Glutamatergic neuron (in vitro differentiated cells): ENCODE measurements at regions not wholly inside any gene's neighbourhood (a gene's known extent, or its start where the extent isn't known, plus 50 kb on each side); places are given as distances from the start of the nearest gene placed in this dataset.

Experiments
- DNase-seq: peaks from one replicate; pipeline ENCODE4 v3.0.0; 2022
- H3K27ac Mint-ChIP-seq: one replicate; pipeline ENCODE4 v1.8.0; 2020; ENCODE audit warnings: mild to moderate bottlenecking, mixed read lengths, inconsistent platforms; ENCODE audit not compliant: unreplicated experiment
- H3K27me3 Mint-ChIP-seq: one replicate; pipeline ENCODE4 v1.8.0; 2020; ENCODE audit warnings: mild to moderate bottlenecking, moderate library complexity, mixed read lengths, inconsistent platforms; ENCODE audit not compliant: unreplicated experiment
- H3K36me3 Mint-ChIP-seq: one replicate; pipeline ENCODE4 v1.8.0; 2020; ENCODE audit warnings: mild to moderate bottlenecking, mixed read lengths, inconsistent platforms; ENCODE audit not compliant: unreplicated experiment
- H3K4me1 Mint-ChIP-seq: one replicate; pipeline ENCODE4 v1.8.0; 2020; ENCODE audit warnings: mild to moderate bottlenecking, low read depth, mixed read lengths, inconsistent platforms; ENCODE audit not compliant: unreplicated experiment
- H3K4me3 Mint-ChIP-seq: one replicate; pipeline ENCODE4 v1.8.0; 2020; ENCODE audit warnings: mild to moderate bottlenecking, mixed read lengths, inconsistent platforms; ENCODE audit not compliant: unreplicated experiment
- H3K9me3 Mint-ChIP-seq: one replicate; pipeline ENCODE4 v1.8.0; 2020; ENCODE audit warnings: mild to moderate bottlenecking, moderate library complexity, mixed read lengths, inconsistent platforms; ENCODE audit not compliant: unreplicated experiment
- TF ChIP-seq, protein P1 (sequence below): fragments of 200-600 bp; sonication (generic); IDR thresholded peaks from one replicate; pipeline ENCODE4 v1.5.0; 2021; ENCODE audit not compliant: partially characterized antibody, unreplicated experiment

DNA sequence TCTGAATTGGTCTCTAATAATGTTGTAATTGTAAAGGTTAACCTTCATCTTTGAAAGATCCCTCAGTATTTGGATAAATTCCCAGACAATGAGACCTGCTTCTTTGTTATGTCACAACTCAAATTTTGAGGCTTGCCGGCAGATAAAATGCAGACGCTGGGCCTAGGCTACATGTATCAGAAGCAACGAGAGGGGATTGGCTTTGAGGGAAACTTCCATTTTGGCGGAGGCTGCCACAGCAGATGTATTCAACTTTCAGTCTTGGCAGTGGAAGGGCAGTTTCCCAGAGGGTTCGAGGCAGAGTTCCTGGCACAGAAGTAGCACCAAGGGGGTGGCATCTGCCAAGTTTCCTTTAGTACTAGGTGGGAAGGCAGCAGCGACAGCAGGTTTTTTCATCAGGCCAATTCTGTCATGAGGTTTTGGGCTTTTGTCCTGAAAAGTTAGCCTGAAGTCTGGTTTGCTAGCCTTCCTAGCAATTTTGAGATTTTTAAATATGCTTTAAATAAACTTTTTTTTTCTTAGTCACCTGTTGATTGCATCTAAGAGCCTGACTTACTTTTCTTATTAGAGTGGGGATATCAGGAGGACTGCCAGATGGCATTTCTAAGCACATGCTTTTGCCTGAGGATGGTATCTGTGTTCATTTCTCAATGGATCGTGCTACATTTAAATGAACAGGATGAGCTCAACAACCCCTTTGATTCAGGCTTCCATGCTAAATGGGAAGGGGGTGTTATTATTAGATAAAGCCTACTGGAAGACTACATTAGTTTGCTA is 89.5 kb upstream of the FAM3C start:
- H3K36me3 Mint-ChIP-seq: no peaks in the 10 kb centered on the region
- no peaks in the 10 kb centered on the region for H3K9me3 Mint-ChIP-seq
- H3K27ac Mint-ChIP-seq: no peak overlapping the region
- H3K4me1 Mint-ChIP-seq: no peaks in the 10 kb centered on the region
- TF ChIP-seq, protein P1, sequence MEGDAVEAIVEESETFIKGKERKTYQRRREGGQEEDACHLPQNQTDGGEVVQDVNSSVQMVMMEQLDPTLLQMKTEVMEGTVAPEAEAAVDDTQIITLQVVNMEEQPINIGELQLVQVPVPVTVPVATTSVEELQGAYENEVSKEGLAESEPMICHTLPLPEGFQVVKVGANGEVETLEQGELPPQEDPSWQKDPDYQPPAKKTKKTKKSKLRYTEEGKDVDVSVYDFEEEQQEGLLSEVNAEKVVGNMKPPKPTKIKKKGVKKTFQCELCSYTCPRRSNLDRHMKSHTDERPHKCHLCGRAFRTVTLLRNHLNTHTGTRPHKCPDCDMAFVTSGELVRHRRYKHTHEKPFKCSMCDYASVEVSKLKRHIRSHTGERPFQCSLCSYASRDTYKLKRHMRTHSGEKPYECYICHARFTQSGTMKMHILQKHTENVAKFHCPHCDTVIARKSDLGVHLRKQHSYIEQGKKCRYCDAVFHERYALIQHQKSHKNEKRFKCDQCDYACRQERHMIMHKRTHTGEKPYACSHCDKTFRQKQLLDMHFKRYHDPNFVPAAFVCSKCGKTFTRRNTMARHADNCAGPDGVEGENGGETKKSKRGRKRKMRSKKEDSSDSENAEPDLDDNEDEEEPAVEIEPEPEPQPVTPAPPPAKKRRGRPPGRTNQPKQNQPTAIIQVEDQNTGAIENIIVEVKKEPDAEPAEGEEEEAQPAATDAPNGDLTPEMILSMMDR: no peak
- H3K27me3 Mint-ChIP-seq: no peaks in the 10 kb centered on the region
- DNase-seq: no peak
- H3K4me3 Mint-ChIP-seq: no peak overlapping the region

DNA sequence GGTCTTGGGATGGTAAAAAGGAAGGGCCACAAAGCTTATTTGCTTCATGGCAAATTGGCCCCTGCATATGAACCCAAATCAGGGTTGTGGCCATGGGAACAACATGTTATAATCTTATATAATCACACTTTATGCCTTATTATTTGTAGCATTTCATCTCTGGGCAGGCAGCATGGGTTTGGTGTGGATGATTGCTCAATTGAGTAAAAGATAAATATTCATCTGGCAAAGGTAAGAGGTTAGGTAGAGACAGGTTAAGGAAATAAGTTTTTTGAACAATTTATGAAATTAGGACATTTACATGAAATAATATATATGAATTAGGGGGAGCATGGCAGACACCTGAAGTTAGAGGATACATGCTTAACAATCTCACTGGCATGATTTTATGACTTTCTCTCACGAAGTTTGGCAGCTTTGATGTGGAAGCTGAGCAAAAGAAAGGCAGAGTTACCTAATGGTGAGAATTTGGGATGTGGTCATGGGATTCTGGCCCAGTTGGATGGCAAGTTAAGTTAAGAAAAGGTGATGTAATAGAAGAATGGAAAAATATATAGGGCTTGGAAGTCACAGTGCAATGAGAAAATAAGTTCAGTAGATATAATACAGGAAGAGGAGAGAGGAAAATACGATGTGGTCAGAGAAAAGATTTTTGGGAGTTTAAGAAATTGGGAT is 88.1 kb upstream of the FAM3C start:
- TF ChIP-seq, protein P1: no peak
- Mint-ChIP-seq H3K9me3 (no peaks in the 10 kb centered on the region), H3K27ac (no peak overlapping the region), H3K4me1 (peaks cover 2% of the 10 kb centered on the region), H3K4me3 (no peak overlapping the region), H3K27me3 (no peaks in the 10 kb centered on the region), H3K36me3 (no peaks in the 10 kb centered on the region)
- DNase-seq: no peak

DNA sequence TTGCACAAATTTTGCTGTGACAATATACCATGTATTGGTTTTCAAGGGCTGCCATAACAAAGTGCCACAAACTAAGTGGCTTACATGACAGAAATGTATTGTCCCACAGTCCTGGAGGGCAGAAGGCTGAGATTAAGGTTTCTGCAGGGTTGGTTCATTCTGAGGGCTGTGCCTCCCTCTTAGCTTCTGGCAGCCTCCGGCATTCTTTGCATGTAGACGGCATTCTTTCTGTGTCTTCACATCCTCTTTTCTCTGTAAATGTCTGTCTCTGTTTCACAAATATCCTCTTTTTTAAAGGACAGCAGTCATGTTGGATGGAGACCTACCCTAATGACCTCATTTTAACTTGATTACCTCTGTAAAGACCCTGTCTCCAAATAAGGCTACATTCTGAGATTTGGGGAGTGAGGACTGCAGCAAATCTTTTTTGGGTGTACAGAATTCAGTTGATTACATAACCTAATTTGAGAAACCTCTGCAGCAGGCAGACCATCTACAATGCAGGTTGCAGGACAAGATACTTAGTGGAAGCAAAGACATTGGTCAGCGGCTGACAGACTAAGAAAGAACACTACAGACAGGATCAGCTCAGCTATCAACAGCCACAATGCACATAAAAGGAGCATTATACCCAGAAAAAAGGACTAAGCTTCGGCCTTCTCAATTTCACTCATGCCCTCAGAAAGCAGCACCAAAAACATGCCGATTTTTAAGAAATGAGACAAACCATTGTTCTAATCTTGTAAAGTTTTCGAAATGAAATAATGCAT is 84.6 kb upstream of the FAM3C start:
- Mint-ChIP-seq H3K4me3 (no peak overlapping the region), H3K9me3 (no peaks in the 10 kb centered on the region), H3K36me3 (no peaks in the 10 kb centered on the region), H3K4me1 (peaks cover 2% of the 10 kb centered on the region), H3K27me3 (no peaks in the 10 kb centered on the region), H3K27ac (no peak overlapping the region)
- DNase-seq: no peak
- TF ChIP-seq, protein P1: no peak

DNA sequence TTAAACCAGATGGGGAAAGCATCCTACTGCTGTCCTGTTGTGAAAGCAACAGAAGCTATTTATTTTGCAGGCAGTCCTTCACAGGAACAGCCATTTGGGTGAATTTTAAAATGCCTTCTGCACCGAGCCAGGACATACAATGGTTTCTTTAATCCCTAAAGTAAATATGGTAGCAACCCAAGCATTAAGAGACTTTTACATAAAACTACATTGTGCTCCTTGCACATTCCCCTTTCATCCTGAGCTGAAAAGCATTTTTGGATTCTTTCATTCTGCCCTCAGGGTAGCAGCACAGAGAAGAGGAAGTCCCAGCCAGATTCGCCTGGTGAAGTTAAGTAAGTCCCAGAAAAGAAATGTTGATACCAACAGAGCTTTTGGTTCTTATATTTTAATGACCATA is 84.0 kb upstream of the FAM3C start:
- no peak for DNase-seq
- TF ChIP-seq, protein P1: no peak

DNA sequence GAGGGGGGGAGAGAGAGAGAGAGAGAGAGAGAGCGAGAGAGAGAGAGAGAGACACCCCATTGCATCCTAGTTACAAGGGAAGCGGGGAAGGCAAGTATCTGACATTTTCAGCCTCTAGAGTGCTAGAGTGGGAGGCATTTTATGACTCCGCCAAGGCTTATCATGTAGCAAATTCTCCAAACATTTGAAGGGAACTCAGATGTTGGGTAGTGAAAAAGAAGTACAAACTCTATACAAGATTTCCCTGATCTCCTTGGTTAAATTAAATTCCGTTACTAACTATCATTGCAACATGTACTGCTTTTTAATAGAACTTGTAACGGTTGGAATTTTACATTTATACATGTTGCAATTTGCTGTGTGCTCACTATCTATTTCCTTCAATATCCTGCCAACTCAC is 83.4 kb upstream of the FAM3C start:
- Mint-ChIP-seq H3K4me3 (no peak overlapping the region), H3K9me3 (no peaks in the 10 kb centered on the region), H3K27me3 (no peaks in the 10 kb centered on the region), H3K36me3 (no peaks in the 10 kb centered on the region), H3K27ac (no peak overlapping the region), H3K4me1 (peaks cover 2% of the 10 kb centered on the region)
- no peak for DNase-seq
- TF ChIP-seq, protein P1: no peak

More for the DNA sequence above, 84.0 kb upstream of the FAM3C start:
- peaks cover 2% of the 10 kb centered on the region for H3K4me1 Mint-ChIP-seq
- no peak overlapping the region for H3K27ac Mint-ChIP-seq
- H3K27me3 Mint-ChIP-seq: no peaks in the 10 kb centered on the region
- H3K36me3 Mint-ChIP-seq: no peaks in the 10 kb centered on the region
- H3K4me3 Mint-ChIP-seq: no peak overlapping the region
- no peaks in the 10 kb centered on the region for H3K9me3 Mint-ChIP-seq
